ENCODE measurements at regions not wholly inside any gene's neighbourhood (a gene's known extent, or its start where the extent isn't known, plus 50 kb on each side); places are given as distances from the start of the nearest gene placed in this dataset.

DNA sequence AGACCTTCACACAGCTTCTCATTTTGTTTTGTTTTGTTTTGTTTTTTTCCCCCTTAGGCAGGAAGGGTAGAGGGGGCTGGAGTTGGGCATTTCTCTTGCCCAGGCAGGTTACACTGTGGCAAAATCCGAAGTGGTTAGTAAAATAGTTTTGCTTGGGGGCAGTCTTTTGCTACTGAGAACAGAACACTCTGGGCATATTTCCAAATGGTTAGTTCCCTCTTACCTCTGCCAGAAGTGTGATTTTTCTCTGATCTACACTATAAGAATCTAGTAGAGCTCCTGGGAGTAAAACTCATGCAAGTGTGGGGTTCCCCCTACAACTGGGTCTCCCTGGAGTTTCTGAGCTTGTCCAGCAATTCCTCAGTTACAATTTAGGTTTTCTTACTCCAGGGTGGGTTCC is 61.7 kb downstream of the NPS start:
- no peak for DNase-seq (ENCODE audit: low read depth)
- TF ChIP-seq, protein P1, sequence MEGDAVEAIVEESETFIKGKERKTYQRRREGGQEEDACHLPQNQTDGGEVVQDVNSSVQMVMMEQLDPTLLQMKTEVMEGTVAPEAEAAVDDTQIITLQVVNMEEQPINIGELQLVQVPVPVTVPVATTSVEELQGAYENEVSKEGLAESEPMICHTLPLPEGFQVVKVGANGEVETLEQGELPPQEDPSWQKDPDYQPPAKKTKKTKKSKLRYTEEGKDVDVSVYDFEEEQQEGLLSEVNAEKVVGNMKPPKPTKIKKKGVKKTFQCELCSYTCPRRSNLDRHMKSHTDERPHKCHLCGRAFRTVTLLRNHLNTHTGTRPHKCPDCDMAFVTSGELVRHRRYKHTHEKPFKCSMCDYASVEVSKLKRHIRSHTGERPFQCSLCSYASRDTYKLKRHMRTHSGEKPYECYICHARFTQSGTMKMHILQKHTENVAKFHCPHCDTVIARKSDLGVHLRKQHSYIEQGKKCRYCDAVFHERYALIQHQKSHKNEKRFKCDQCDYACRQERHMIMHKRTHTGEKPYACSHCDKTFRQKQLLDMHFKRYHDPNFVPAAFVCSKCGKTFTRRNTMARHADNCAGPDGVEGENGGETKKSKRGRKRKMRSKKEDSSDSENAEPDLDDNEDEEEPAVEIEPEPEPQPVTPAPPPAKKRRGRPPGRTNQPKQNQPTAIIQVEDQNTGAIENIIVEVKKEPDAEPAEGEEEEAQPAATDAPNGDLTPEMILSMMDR (conservative IDR thresholded peaks at IDR 0.05; ENCODE audit: low read depth, low read length), result no peak
- no peak overlapping the region for H3K4me3 ChIP-seq (ENCODE audit: low read depth, low read length)

DNA sequence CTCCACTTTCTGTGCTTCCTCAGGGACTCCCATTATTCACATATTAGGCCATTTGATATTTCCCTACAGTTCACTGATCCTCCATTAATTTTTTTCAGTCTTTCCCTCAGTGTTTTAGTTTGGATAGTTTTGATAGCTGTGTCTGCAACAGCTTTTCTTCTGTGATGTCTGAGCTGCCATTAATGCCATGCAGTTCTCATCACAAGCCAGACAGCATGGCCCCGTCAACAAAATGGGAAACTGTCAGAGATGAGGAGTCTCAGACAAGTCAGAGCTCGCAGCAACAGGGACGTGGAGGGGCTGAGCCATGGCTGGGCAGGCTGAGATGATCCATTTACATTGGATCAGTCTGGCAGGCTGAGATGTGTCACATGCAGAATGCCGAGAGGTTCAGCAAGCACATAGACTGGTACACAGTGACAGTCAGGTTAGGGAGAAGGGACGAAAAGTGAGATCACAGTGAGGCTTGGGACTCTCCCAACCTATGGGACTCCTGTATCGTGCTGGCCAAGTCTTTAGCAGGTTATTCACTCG is 65.4 kb downstream of the NPS start:
- no peak overlapping the region for H3K4me3 ChIP-seq (ENCODE audit: low read depth, low read length)
- TF ChIP-seq, protein P1 (conservative IDR thresholded peaks at IDR 0.05; ENCODE audit: low read depth, low read length), result no peak
- DNase-seq (ENCODE audit: low read depth), result no peak

DNA sequence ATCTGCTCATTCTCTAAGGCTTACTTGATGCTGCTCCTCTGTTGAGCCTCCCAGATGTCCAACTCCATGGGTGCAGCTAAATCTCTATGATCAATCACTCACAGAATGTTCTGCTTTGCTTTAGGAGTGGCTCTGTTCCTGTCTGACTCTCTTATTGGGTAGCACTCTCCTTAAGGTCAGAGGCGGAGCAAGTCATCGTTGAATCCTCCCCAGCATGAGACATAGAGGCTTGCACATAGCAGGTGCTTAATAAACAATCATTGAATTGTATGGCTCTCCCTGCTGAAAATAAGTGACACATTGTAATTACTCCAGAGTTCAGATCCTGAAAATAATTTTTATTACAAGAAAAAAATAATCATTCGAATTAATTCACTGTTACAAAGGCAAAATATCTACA is 69.7 kb downstream of the NPS start:
- TF ChIP-seq, protein P1 (conservative IDR thresholded peaks at IDR 0.05; ENCODE audit: low read depth, low read length), result no peak
- DNase-seq (ENCODE audit: low read depth), result no peak
- no peak overlapping the region for H3K4me3 ChIP-seq (ENCODE audit: low read depth, low read length)

DNA sequence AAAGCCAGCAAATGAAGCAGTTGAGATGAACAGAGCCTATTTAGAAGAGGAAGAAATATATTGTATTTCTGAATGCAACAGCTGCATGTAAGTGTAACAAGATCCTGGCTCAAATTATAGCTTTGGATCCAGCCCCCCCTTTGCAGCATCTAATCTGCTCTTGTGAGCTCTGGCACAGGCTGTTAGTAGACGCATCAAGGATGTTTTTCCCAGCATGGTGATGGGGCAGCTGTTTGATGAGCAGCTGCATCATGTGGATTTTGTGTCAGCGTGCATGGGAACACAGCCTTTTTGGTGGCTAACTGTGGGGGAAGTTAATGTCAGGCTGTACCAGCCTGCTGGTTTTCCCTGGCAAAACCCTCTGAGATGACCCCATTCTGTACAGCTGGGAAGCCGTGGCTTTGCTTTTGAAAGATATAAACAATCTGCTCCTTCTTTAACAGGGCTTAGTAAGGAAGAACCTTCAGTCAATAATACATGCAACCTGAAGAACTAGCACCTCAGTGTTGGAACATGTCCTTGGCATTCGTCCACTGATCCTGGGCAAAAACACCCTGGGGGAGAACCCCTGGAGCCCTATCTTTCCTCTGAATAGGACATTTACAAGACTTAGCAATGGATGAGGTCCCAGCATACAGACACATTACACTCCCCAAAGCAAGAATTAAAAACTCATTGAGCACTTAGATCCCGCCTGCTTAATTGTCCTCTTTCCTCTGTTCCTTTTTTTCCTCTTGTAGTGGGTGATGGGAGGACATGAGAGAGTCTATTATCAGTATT is 70.6 kb downstream of the NPS start:
- DNase-seq (ENCODE audit: low read depth), result no peak
- TF ChIP-seq, protein P1 (conservative IDR thresholded peaks at IDR 0.05; ENCODE audit: low read depth, low read length), result no peak
- no peak overlapping the region for H3K4me3 ChIP-seq (ENCODE audit: low read depth, low read length)

DNA sequence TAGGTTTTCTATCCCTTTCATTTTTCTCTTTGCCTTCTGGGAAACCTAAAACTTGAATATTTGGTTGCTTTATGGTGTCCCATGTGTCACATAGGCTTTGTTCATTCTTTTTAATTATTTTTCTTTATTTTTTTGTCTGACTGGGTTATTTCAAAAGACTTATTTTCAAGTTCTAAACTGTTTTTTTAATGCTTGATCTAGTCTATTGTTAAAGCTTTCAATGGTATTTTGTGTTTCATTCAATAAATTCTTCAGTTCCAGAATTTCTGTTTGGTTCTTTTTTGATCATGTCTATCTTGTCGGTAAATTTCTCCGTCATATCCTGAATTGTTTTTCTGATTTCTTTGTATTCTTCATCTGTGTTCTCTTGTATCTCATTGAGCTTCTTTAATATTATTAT is 86.8 kb downstream of the NPS start:
- DNase-seq (ENCODE audit: low read depth), result no peak
- H3K4me3 ChIP-seq (ENCODE audit: low read depth, low read length), result no peak overlapping the region
- TF ChIP-seq, protein P1 (conservative IDR thresholded peaks at IDR 0.05; ENCODE audit: low read depth, low read length), result no peak

DNA sequence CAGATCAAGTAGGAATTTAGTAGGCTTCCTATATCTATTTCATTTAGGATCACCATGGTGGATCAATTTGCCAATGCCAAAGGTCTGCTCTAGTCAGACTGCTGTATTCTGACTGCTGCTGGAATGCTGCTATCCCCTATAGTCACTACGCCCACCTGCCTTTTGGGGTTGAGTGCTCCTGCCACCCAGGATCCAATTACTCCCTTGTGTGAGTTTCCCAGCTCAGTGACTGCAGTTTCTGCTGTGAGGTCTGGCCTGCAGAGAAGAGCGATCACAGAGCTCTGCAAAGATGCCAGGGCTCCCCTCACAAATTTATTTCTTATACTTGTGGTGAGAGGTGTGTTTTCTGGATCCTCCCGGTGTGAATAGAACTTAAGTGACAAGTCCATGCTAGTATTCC is 88.1 kb upstream of the FOXI2 start:
- no peak overlapping the region for H3K4me3 ChIP-seq (ENCODE audit: low read depth, low read length)
- no peak for DNase-seq (ENCODE audit: low read depth)
- TF ChIP-seq, protein P1 (conservative IDR thresholded peaks at IDR 0.05; ENCODE audit: low read depth, low read length), result no peak

DNA sequence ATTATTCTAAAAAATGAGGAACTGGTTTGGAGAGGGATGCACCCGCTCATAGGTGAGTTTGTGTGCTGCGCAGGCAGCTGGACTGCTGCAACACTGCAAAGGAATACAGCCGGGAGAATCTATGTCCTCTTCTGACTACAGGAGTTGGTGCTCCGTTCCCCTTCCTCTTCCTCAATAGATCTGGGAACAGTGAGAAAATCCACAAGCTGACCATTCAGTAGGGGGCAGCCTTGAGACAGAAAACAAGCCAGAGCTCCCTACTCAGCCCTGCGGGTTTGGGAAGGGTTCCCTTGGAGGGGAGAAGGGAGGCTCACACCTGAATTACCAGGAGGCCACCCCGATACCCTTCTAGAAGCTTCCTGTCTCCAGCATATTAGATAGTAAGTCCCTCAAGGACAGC is 87.3 kb upstream of the FOXI2 start:
- DNase-seq (ENCODE audit: low read depth), result no peak
- H3K4me3 ChIP-seq (ENCODE audit: low read depth, low read length), result no peak overlapping the region
- TF ChIP-seq, protein P1 (conservative IDR thresholded peaks at IDR 0.05; ENCODE audit: low read depth, low read length), result peak; percentile 58
